GDM1 (cell line): ENCODE measurements at regions not wholly inside any gene's neighbourhood (a gene's known extent, or its start where the extent isn't known, plus 50 kb on each side); places are given as distances from the start of the nearest gene placed in this dataset.

ENCODE experiments used
- DNase-seq: peaks from one replicate; lab custom pipeline; 2025; lab: John Stamatoyannopoulos, UW

GRCh38 chr4:42747971-42748370 is 91.1 kb upstream of the ATP8A1 start:
- DNase-seq = no peak

GRCh38 chr4:42736527-42737195 is 79.8 kb upstream of the ATP8A1 start:
- DNase-seq = no peak

GRCh38 chr4:42733380-42733779 is 76.5 kb upstream of the ATP8A1 start:
- DNase-seq = no peak

- DNase-seq = no peak
Measured at GRCh38 chr4:42732776-42733175, 75.9 kb upstream of the ATP8A1 start.

GRCh38 chr4:42729505-42730237 is 72.8 kb upstream of the ATP8A1 start:
- no peak for DNase-seq

- DNase-seq = no peak
Measured at GRCh38 chr4:42724451-42724850, 67.5 kb upstream of the ATP8A1 start.

- DNase-seq = no peak
Measured at GRCh38 chr4:42720533-42720932, 63.6 kb upstream of the ATP8A1 start.

GRCh38 chr4:42719257-42719656 is 62.4 kb upstream of the ATP8A1 start:
- no peak for DNase-seq

GRCh38 chr4:42718336-42718735 is 61.4 kb upstream of the ATP8A1 start:
- no peak for DNase-seq

GRCh38 chr4:42716996-42717395 is 60.1 kb upstream of the ATP8A1 start:
- DNase-seq = no peak

- DNase-seq = no peak
Measured at GRCh38 chr4:42715807-42716482, 59.0 kb upstream of the ATP8A1 start.

- no peak for DNase-seq
Measured at GRCh38 chr4:42713391-42713790, 56.5 kb upstream of the ATP8A1 start.

- DNase-seq = no peak
Measured at GRCh38 chr4:42712854-42713253, 55.9 kb upstream of the ATP8A1 start.

- no peak for DNase-seq
Measured at GRCh38 chr4:42711496-42711895, 54.6 kb upstream of the ATP8A1 start.

- no peak for DNase-seq
Measured at GRCh38 chr4:42710761-42711160, 53.9 kb upstream of the ATP8A1 start.

GRCh38 chr4:42710329-42710728 is 53.4 kb upstream of the ATP8A1 start:
- DNase-seq = no peak

GRCh38 chr4:42709392-42710065 is 52.6 kb upstream of the ATP8A1 start:
- no peak for DNase-seq

- DNase-seq = no peak
Measured at GRCh38 chr4:42708625-42709024, 51.7 kb upstream of the ATP8A1 start.
